ENCODE measurements at regions not wholly inside any gene's neighbourhood (a gene's known extent, or its start where the extent isn't known, plus 50 kb on each side); places are given as distances from the start of the nearest gene placed in this dataset.

- WGBS, 2 donors = 84 to 85% methylated on average over 8 of the region's 8 CpGs
- Histone ChIP-seq H3K9me3 (no peaks in the 10 kb centered on the region), H3K27ac (peak overlapping the region in 1 of 4 donors; percentile 25), H3K4me3 (no peak overlapping the region), H3K36me3 (replicated peaks in 1 of 2; ENCODE audit: insufficient read depth in 1 of 2, low read depth in 2 of 2) (no peaks in the 10 kb centered on the region), H3K4me1 (peaks cover 25% of the 10 kb centered on the region), H3K27me3 (no peaks in the 10 kb centered on the region)
- intact Hi-C loops (cut with DNase I) = no loop called here
- DNase-seq (no peak), ATAC-seq (no peak)
- TF ChIP-seq POLR2A (IDR thresholded peaks at IDR 0.05) = no peak
Measured at GRCh38 chr10:113426181-113426877, 126.5 kb upstream of the HABP2 start.

- 84 to 98% methylated on average over 4 of the region's 4 CpGs for WGBS, 2 donors
- no peaks in the 10 kb centered on the region for H3K36me3 ChIP-seq (replicated peaks in 1 of 2; ENCODE audit: insufficient read depth in 1 of 2, low read depth in 2 of 2)
- ATAC-seq = no peak
Measured at GRCh38 chr10:113427236-113427735, 125.6 kb upstream of the HABP2 start.

GRCh38 chr10:113427811-113428558, 124.9 kb upstream of the HABP2 start:
- TF ChIP-seq POLR2A (IDR thresholded peaks at IDR 0.05) (no peak), CTCF (IDR thresholded peaks at IDR 0.05) (no peak)
- no peak overlapping the region for H3K27ac ChIP-seq
- intact Hi-C loops (cut with DNase I) = no loop called here

More at GRCh38 chr10:113427236-113427735, 125.6 kb upstream of the HABP2 start:
- H3K4me1 ChIP-seq = peaks cover 25% of the 10 kb centered on the region
- no peak overlapping the region for H3K27ac ChIP-seq
- intact Hi-C loops (cut with DNase I) = no loop called here
- no peak for DNase-seq
- H3K27me3 ChIP-seq = no peaks in the 10 kb centered on the region
- no peak for TF ChIP-seq POLR2A (IDR thresholded peaks at IDR 0.05)
- TF ChIP-seq CTCF (IDR thresholded peaks at IDR 0.05) = no peak
- H3K9me3 ChIP-seq = no peaks in the 10 kb centered on the region
- no peak overlapping the region for H3K4me3 ChIP-seq

GRCh38 chr10:113430634-113431397, 122.0 kb upstream of the HABP2 start:
- intact Hi-C loops (cut with DNase I) = no loop called here
- Histone ChIP-seq H3K9me3 (no peaks in the 10 kb centered on the region), H3K27me3 (no peaks in the 10 kb centered on the region), H3K4me1 (peaks cover 41% of the 10 kb centered on the region), H3K4me3 (no peak overlapping the region), H3K36me3 (replicated peaks in 1 of 2; ENCODE audit: insufficient read depth in 1 of 2, low read depth in 2 of 2) (no peaks in the 10 kb centered on the region), H3K27ac (no peak overlapping the region)
- no peak for TF ChIP-seq POLR2A (IDR thresholded peaks at IDR 0.05)
- TF ChIP-seq CTCF (IDR thresholded peaks at IDR 0.05) = no peak
- WGBS, 2 donors = 89 to 90% methylated on average over 5 to 6 of the region's 6 CpGs
- no peak for DNase-seq
- no peak for ATAC-seq

More at GRCh38 chr10:113427811-113428558, 124.9 kb upstream of the HABP2 start:
- Histone ChIP-seq H3K4me3 (no peak overlapping the region), H3K27me3 (no peaks in the 10 kb centered on the region), H3K36me3 (replicated peaks in 1 of 2; ENCODE audit: insufficient read depth in 1 of 2, low read depth in 2 of 2) (no peaks in the 10 kb centered on the region), H3K4me1 (peaks cover 27% of the 10 kb centered on the region), H3K9me3 (no peaks in the 10 kb centered on the region)
- DNase-seq = no peak
- 81 to 84% methylated on average over 5 of the region's 5 CpGs for WGBS, 2 donors
- ATAC-seq = no peak

Data from body of pancreas (tissue), 4 donors.